Caco-2 (cell line): ENCODE measurements at regions not wholly inside any gene's neighbourhood (a gene's known extent, or its start where the extent isn't known, plus 50 kb on each side); places are given as distances from the start of the nearest gene placed in this dataset.

Source experiments
- BruUV-seq: library from RNA; stranded (reverse); fragments of 400-500 nt; replicated peaks from 2 replicates; lab custom pipeline; 2021; lab: Mats Ljungman, UMichigan
- CTCF ChIA-PET: fragments of 300-600 bp; sonication (Branson Sonifier 250); formaldehyde crosslinking; loops from one replicate; lab custom pipeline; 2022; ENCODE audit warnings: antibody characterized with exemption; lab: Charles Lee
- POLR2A ChIA-PET: fragments of 300-600 bp; sonication (Branson Sonifier 250); formaldehyde crosslinking; loops from one replicate; lab custom pipeline; 2022; ENCODE audit warnings: antibody characterized with exemption; lab: Charles Lee
- DNase-seq, 2 experiments: peaks; one replicate each; pipeline versions ENCODE4 v3.0.0 to v3.0.0-alpha.2; 2020 to 2022
- H3K27me3 ChIP-seq: replicated peaks from 2 replicates; pipeline ENCODE4 v1.6.0; 2011; ENCODE audit warnings: low read length; ENCODE audit not compliant: control insufficient read depth, insufficient read depth
- H3K36me3 ChIP-seq: 2 replicates; pipeline ENCODE4 v1.5.1; 2011; ENCODE audit warnings: low read length; ENCODE audit not compliant: control insufficient read depth, insufficient read depth
- H3K4me1 ChIP-seq: fragments of 250-450 bp; sonication (Bioruptor Pico); 2 replicates; pipeline ENCODE4 v1.5.1; 2020; ENCODE audit warnings: mild to moderate bottlenecking
- H3K4me3 ChIP-seq: 2 replicates; pipeline ENCODE4 v1.5.1; 2011; ENCODE audit warnings: low read depth, mild to moderate bottlenecking, control low read depth, low read length
- H3K9me3 ChIP-seq: fragments of 250-450 bp; sonication (Bioruptor Pico); 2 replicates; pipeline ENCODE4 v1.5.1; 2020; ENCODE audit warnings: mild to moderate bottlenecking, moderate library complexity
- H3K27ac Mint-ChIP-seq: one replicate; pipeline ENCODE4 v1.8.0; 2022; ENCODE audit warnings: mixed read lengths; ENCODE audit not compliant: unreplicated experiment
- H3K27me3 Mint-ChIP-seq: one replicate; pipeline ENCODE4 v1.8.0; 2022; ENCODE audit warnings: mixed read lengths; ENCODE audit not compliant: insufficient read depth, unreplicated experiment
- H3K36me3 Mint-ChIP-seq: one replicate; pipeline ENCODE4 v1.8.0; 2022; ENCODE audit warnings: mild to moderate bottlenecking, mixed read lengths; ENCODE audit not compliant: insufficient read depth, unreplicated experiment
- H3K4me1 Mint-ChIP-seq: one replicate; pipeline ENCODE4 v1.8.0; 2022; ENCODE audit warnings: low read depth, mixed read lengths; ENCODE audit not compliant: unreplicated experiment
- H3K4me3 Mint-ChIP-seq: one replicate; pipeline ENCODE4 v1.8.0; 2022; ENCODE audit warnings: mild to moderate bottlenecking, moderate library complexity, mixed read lengths; ENCODE audit not compliant: unreplicated experiment
- H3K9me3 Mint-ChIP-seq: one replicate; pipeline ENCODE4 v1.8.0; 2022; ENCODE audit warnings: mixed read lengths; ENCODE audit not compliant: unreplicated experiment
- intact Hi-C: fragments of 100-400 bp; cut with micrococcal nuclease; formaldehyde crosslinking; loops from one replicate; pipeline ENCODE4 v1.10.0; 2022; ENCODE audit not compliant: unreplicated experiment
- TF ChIP-seq, protein P1 (sequence below), 2 experiments: fragments of 200-600 bp in 1 of 2; IDR thresholded peaks; 1 replicate in 1 of 2; 2 replicates in 1 of 2; pipeline versions ENCODE4 v1.5.1 to v1.8.0; 2011 to 2022; ENCODE audit warnings: antibody characterized with exemption in 1 of 2, control low read depth in 1 of 2, inconsistent platforms in 1 of 2, low read depth in 1 of 2, low read length in 1 of 2, mild to moderate bottlenecking in 1 of 2, moderate library complexity in 1 of 2; ENCODE audit not compliant: insufficient read depth in 1 of 2, severe bottlenecking in 1 of 2, unreplicated experiment in 1 of 2

- no peak overlapping the region for H3K4me3 ChIP-seq
- TF ChIP-seq, protein P1, sequence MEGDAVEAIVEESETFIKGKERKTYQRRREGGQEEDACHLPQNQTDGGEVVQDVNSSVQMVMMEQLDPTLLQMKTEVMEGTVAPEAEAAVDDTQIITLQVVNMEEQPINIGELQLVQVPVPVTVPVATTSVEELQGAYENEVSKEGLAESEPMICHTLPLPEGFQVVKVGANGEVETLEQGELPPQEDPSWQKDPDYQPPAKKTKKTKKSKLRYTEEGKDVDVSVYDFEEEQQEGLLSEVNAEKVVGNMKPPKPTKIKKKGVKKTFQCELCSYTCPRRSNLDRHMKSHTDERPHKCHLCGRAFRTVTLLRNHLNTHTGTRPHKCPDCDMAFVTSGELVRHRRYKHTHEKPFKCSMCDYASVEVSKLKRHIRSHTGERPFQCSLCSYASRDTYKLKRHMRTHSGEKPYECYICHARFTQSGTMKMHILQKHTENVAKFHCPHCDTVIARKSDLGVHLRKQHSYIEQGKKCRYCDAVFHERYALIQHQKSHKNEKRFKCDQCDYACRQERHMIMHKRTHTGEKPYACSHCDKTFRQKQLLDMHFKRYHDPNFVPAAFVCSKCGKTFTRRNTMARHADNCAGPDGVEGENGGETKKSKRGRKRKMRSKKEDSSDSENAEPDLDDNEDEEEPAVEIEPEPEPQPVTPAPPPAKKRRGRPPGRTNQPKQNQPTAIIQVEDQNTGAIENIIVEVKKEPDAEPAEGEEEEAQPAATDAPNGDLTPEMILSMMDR (IDR thresholded peaks at IDR 0.05; ENCODE audit: insufficient read depth in 1 of 2, low read depth in 1 of 2, low read length in 1 of 2, severe bottlenecking in 1 of 2, unreplicated experiment in 1 of 2): no peak
- H3K36me3 Mint-ChIP-seq: no peaks in the 10 kb centered on the region
- BruUV-seq: no TSS peak
- POLR2A ChIA-PET: no interaction called here
- intact Hi-C loops: no loop called here
- H3K27me3 Mint-ChIP-seq: peaks cover 17% of the 10 kb centered on the region
- H3K9me3 ChIP-seq: no peaks in the 10 kb centered on the region
- H3K36me3 ChIP-seq: no peaks in the 10 kb centered on the region
- no peak overlapping the region for H3K4me3 Mint-ChIP-seq
- DNase-seq: no peak
- H3K9me3 Mint-ChIP-seq: no peaks in the 10 kb centered on the region
- no peaks in the 10 kb centered on the region for H3K27me3 ChIP-seq
- peaks cover 5% of the 10 kb centered on the region for H3K4me1 Mint-ChIP-seq
- no peaks in the 10 kb centered on the region for H3K4me1 ChIP-seq
- CTCF ChIA-PET: no interaction called here
- no peak overlapping the region for H3K27ac Mint-ChIP-seq
These were observed 115.8 kb upstream of the INPP4B start for GRCh38 chr4:142961866-142962265.

DNA sequence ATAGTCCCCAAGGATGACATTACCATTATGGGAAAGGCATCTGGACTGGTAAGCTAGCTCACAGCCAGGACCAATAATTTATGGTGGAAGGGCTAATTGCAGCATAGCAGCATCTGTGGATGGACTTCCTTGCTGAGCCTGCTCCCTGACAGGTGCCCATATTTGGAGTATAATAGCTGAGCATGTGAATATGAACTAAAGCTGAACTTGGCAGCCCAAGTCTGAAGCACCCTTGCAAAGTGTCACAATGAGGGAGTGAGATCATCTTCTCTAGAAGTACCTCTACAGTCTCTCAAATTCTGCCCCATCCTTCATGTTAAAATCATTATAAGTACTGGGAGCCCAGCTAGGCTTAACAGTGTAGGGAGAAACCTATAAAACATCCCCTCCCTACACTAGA is 128.2 kb upstream of the INPP4B start:
- Histone ChIP-seq H3K9me3 (no peaks in the 10 kb centered on the region), H3K27me3 (no peaks in the 10 kb centered on the region), H3K4me3 (no peak overlapping the region), H3K4me1 (no peaks in the 10 kb centered on the region), H3K36me3 (no peaks in the 10 kb centered on the region)
- H3K4me1 Mint-ChIP-seq: no peaks in the 10 kb centered on the region
- BruUV-seq: no TSS peak
- no peak overlapping the region for H3K4me3 Mint-ChIP-seq
- H3K27me3 Mint-ChIP-seq: no peaks in the 10 kb centered on the region
- H3K36me3 Mint-ChIP-seq: no peaks in the 10 kb centered on the region
- H3K9me3 Mint-ChIP-seq: peaks cover 10% of the 10 kb centered on the region
- no peak overlapping the region for H3K27ac Mint-ChIP-seq
- DNase-seq: no peak
- TF ChIP-seq, protein P1 (IDR thresholded peaks at IDR 0.05; ENCODE audit: insufficient read depth in 1 of 2, low read depth in 1 of 2, low read length in 1 of 2, severe bottlenecking in 1 of 2, unreplicated experiment in 1 of 2): no peak
- ChIA-PET CTCF (no interaction called here), POLR2A (no interaction called here)
- intact Hi-C loops: no loop called here

GRCh38 chr4:142975618-142976017 is 129.5 kb upstream of the INPP4B start:
- Histone ChIP-seq H3K4me3 (no peak overlapping the region), H3K36me3 (no peaks in the 10 kb centered on the region), H3K9me3 (no peaks in the 10 kb centered on the region), H3K4me1 (no peaks in the 10 kb centered on the region), H3K27me3 (no peaks in the 10 kb centered on the region)
- TF ChIP-seq, protein P1 (IDR thresholded peaks at IDR 0.05; ENCODE audit: insufficient read depth in 1 of 2, low read depth in 1 of 2, low read length in 1 of 2, severe bottlenecking in 1 of 2, unreplicated experiment in 1 of 2): no peak
- POLR2A ChIA-PET: interaction anchor here (0.6 kb wide), 1 partner anchor 32 kb away, joined by 3 read pairs; no protein-coding TSS in a partner anchor
- no TSS peak for BruUV-seq
- no peak for DNase-seq
- H3K27me3 Mint-ChIP-seq: no peaks in the 10 kb centered on the region
- intact Hi-C loops: no loop called here
- no peaks in the 10 kb centered on the region for H3K36me3 Mint-ChIP-seq
- CTCF ChIA-PET: interaction anchor here (1.0 kb wide), 1 partner anchor 10 kb away, joined by 4 read pairs; no protein-coding TSS in a partner anchor
- H3K9me3 Mint-ChIP-seq: peaks cover 7% of the 10 kb centered on the region
- H3K4me3 Mint-ChIP-seq: no peak overlapping the region
- no peaks in the 10 kb centered on the region for H3K4me1 Mint-ChIP-seq
- H3K27ac Mint-ChIP-seq: no peak overlapping the region
